ENCODE measurements at regions not wholly inside any gene's neighbourhood (a gene's known extent, or its start where the extent isn't known, plus 50 kb on each side); places are given as distances from the start of the nearest gene placed in this dataset.

- TF ChIP-seq CTCF (IDR thresholded peaks at IDR 0.05) = no peak
- TF ChIP-seq EZH2 (IDR thresholded peaks at IDR 0.05; ENCODE audit: borderline replicate concordance, insufficient read depth, low read depth, low read length, poor library complexity, severe bottlenecking) = no peak
These were observed 74.1 kb downstream of the PITPNM2 start for GRCh38 chr12:123076604-123077297.

All from B cell (primary cell).